ENCODE measurements at regions not wholly inside any gene's neighbourhood (a gene's known extent, or its start where the extent isn't known, plus 50 kb on each side); places are given as distances from the start of the nearest gene placed in this dataset.

DNA sequence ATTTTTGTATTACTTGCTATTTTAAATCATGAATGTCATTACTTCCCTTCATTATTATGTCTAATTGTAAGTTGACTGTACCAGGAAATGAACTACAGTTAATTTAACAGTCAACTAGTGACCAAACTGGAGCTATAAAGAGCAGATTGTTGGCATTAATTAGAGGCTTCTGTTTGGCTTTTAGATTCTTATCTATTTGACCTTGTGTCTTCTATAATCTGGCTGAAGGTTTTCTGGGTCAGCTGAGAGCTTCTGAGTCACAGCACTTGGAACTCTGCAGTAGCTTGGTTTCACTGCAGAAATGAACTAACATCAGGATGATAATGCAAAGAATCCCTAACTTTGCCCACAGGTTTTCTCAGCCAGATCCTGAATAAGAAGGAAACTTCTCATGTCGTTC, 169.2 kb upstream of the LEF1 start:
- no peaks in the 10 kb centered on the region for H3K9me3 ChIP-seq
- no peak overlapping the region for H3K4me3 ChIP-seq (ENCODE audit: low read depth in 2 of 2, low read length in 1 of 2)
- peak overlapping the region in 1 of 2 experiments; percentile 69; a peak in 1 of 4 replicates for H3K27ac ChIP-seq (ENCODE audit: low read depth in 2 of 2, low read length in 1 of 2)
- CTCF ChIA-PET, result no interaction called here
- H3K4me2 ChIP-seq, result no peak overlapping the region
- H3K79me2 ChIP-seq (ENCODE audit: insufficient read depth), result no peaks in the 10 kb centered on the region
- 0% methylated on average over 1 of the region's 1 CpG for WGBS (ENCODE audit: low lambda C conversion rate)
- TF ChIP-seq POLR2AphosphoS5 (IDR thresholded peaks at IDR 0.05; ENCODE audit: low read depth, low read length) (no peak), EP300 (IDR thresholded peaks at IDR 0.05; ENCODE audit: borderline replicate concordance in 1 of 2, low read depth in 1 of 2, low read length in 1 of 2) (peak in 1 of 2 experiments; percentile 88; a peak in 2 of 4 replicates), MXI1 (IDR thresholded peaks at IDR 0.05; ENCODE audit: low read depth, low read length) (no peak), RAD21 (IDR thresholded peaks at IDR 0.05; ENCODE audit: low read length) (0 out of 2 replicates have a peak, but pooled peaks have one; percentile 16), TCF12 (IDR thresholded peaks at IDR 0.05) (peak; percentile 54), CHD2 (IDR thresholded peaks at IDR 0.05; ENCODE audit: low read length, partially characterized antibody) (peak; percentile 35), RCOR1 (IDR thresholded peaks at IDR 0.05; ENCODE audit: low read length) (peak; percentile 80)
- H3K9ac ChIP-seq, result no peak overlapping the region
- H4K20me1 ChIP-seq (ENCODE audit: insufficient read depth), result no peaks in the 10 kb centered on the region
- H3K27me3 ChIP-seq (ENCODE audit: insufficient read depth), result no peaks in the 10 kb centered on the region; the same call in 1 of the 2 replicates
- H3K9me2 ChIP-seq, result no peaks in the 10 kb centered on the region
- no peaks in the 10 kb centered on the region for H3K36me3 ChIP-seq (replicated peaks in 1 of 2; ENCODE audit: control insufficient read depth in 1 of 2, insufficient read depth in 2 of 2, low read length in 1 of 2)
- POLR2A ChIA-PET, result no interaction called here
- peaks cover 0 to 27% of the 10 kb centered on the region in 2 experiments; a peak in 2 of 4 replicates for H3K4me1 ChIP-seq (ENCODE audit: control insufficient read depth in 1 of 2, insufficient read depth in 2 of 2, low read depth in 1 of 2, low read length in 1 of 2)
- peak; percentile 8 for DNase-seq
- no peaks in the 10 kb centered on the region for H3F3A ChIP-seq (replicated peaks; ENCODE audit: insufficient read depth)
- H2AFZ ChIP-seq (ENCODE audit: low read depth), result no peak overlapping the region

DNA sequence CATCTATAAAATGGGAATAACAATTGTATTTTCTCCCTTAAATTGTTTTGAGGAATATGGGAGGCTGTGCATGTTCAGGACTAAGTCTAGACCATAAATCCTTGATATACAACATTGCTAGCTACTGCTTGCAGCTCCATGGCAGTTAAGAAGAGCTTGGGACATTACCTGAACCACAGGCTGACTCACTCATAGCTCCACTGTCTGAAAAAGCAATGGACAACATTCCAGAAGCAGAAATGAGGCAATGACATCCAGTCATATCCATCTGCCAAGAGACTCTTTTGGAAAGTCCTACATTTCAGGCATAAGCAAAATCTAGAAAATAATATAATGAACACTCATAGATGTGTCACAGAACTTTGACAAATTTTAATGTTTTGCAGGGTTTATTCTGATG, 167.3 kb upstream of the LEF1 start:
- TF ChIP-seq RCOR1 (IDR thresholded peaks at IDR 0.05; ENCODE audit: low read length), result no peak
- TF ChIP-seq, protein P1, sequence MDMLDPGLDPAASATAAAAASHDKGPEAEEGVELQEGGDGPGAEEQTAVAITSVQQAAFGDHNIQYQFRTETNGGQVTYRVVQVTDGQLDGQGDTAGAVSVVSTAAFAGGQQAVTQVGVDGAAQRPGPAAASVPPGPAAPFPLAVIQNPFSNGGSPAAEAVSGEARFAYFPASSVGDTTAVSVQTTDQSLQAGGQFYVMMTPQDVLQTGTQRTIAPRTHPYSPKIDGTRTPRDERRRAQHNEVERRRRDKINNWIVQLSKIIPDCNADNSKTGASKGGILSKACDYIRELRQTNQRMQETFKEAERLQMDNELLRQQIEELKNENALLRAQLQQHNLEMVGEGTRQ (IDR thresholded peaks at IDR 0.05; ENCODE audit: borderline replicate concordance, low read depth, low read length), result no peak
- no peak overlapping the region for H2AFZ ChIP-seq (ENCODE audit: low read depth)
- H3K9me2 ChIP-seq, result no peaks in the 10 kb centered on the region
- H4K20me1 ChIP-seq (ENCODE audit: insufficient read depth), result no peaks in the 10 kb centered on the region
- ChIA-PET POLR2A (no interaction called here), CTCF (interaction anchor here (0.5 kb wide), 1 partner anchor 319 kb away, joined by 3 read pairs; no protein-coding TSS in a partner anchor)
- no peak overlapping the region for H3K27ac ChIP-seq (ENCODE audit: low read depth in 2 of 2, low read length in 1 of 2)
- DNase-seq, result no peak
- H3K4me3 ChIP-seq (ENCODE audit: low read depth in 2 of 2, low read length in 1 of 2), result no peak overlapping the region
- no peak overlapping the region for H3K9ac ChIP-seq
- no peak overlapping the region for H3K4me2 ChIP-seq
- no peaks in the 10 kb centered on the region; the same call in 1 of the 2 replicates for H3K27me3 ChIP-seq (ENCODE audit: insufficient read depth)
- H3K4me1 ChIP-seq (ENCODE audit: control insufficient read depth in 1 of 2, insufficient read depth in 2 of 2, low read depth in 1 of 2, low read length in 1 of 2), result peaks cover 0 to 27% of the 10 kb centered on the region in 2 experiments; a peak in 2 of 4 replicates
- no peaks in the 10 kb centered on the region for H3K79me2 ChIP-seq (ENCODE audit: insufficient read depth)
- H3F3A ChIP-seq (replicated peaks; ENCODE audit: insufficient read depth), result no peaks in the 10 kb centered on the region
- no peaks in the 10 kb centered on the region for H3K36me3 ChIP-seq (replicated peaks in 1 of 2; ENCODE audit: control insufficient read depth in 1 of 2, insufficient read depth in 2 of 2, low read length in 1 of 2)
- H3K9me3 ChIP-seq, result no peaks in the 10 kb centered on the region

DNA sequence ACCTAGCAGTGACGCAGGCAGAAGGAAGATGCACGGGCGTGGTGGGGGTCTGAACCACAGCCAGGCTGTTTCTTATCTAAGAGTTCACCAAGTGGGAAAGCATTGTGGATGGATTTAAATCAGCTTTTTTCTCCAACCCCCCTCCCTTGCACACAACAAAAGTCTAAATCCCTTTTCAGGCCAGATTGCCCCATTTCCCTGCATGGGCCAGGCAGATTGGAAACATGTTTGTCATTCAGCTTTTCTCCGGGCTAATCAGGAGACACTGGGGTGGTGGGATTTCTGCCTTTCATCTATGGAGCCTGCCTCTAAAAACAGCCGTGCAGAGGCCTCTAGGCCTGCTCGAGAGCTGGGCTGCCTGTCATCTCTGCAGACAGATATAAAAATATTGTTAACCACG, 166.3 kb upstream of the LEF1 start:
- no peaks in the 10 kb centered on the region for H3F3A ChIP-seq (replicated peaks; ENCODE audit: insufficient read depth)
- CTCF ChIA-PET, result no interaction called here
- H3K36me3 ChIP-seq (replicated peaks in 1 of 2; ENCODE audit: control insufficient read depth in 1 of 2, insufficient read depth in 2 of 2, low read length in 1 of 2), result no peaks in the 10 kb centered on the region
- H3K4me2 ChIP-seq, result no peak overlapping the region
- H3K27ac ChIP-seq (ENCODE audit: low read depth in 2 of 2, low read length in 1 of 2), result no peak overlapping the region
- no peak for DNase-seq
- H4K20me1 ChIP-seq (ENCODE audit: insufficient read depth), result no peaks in the 10 kb centered on the region
- peaks cover 0 to 22% of the 10 kb centered on the region in 2 experiments; a peak in 2 of 4 replicates for H3K4me1 ChIP-seq (ENCODE audit: control insufficient read depth in 1 of 2, insufficient read depth in 2 of 2, low read depth in 1 of 2, low read length in 1 of 2)
- H3K9ac ChIP-seq, result no peak overlapping the region
- H3K27me3 ChIP-seq (ENCODE audit: insufficient read depth), result no peaks in the 10 kb centered on the region; the same call in 1 of the 2 replicates
- no peaks in the 10 kb centered on the region for H3K9me2 ChIP-seq
- H3K4me3 ChIP-seq (ENCODE audit: low read depth in 2 of 2, low read length in 1 of 2), result no peak overlapping the region
- no peak overlapping the region for H2AFZ ChIP-seq (ENCODE audit: low read depth)
- H3K9me3 ChIP-seq, result no peaks in the 10 kb centered on the region
- no peaks in the 10 kb centered on the region for H3K79me2 ChIP-seq (ENCODE audit: insufficient read depth)
- WGBS (ENCODE audit: low lambda C conversion rate), result 46% methylated on average over 6 of the region's 7 CpGs
- POLR2A ChIA-PET, result no interaction called here
- TF ChIP-seq SMC3 (IDR thresholded peaks at IDR 0.05; ENCODE audit: low read depth, low read length), result no peak
- TF ChIP-seq NRF1 (IDR thresholded peaks at IDR 0.05; ENCODE audit: low read depth, low read length), result no peak
- TF ChIP-seq MXI1 (IDR thresholded peaks at IDR 0.05; ENCODE audit: low read depth, low read length), result no peak
- TF ChIP-seq, protein P2, sequence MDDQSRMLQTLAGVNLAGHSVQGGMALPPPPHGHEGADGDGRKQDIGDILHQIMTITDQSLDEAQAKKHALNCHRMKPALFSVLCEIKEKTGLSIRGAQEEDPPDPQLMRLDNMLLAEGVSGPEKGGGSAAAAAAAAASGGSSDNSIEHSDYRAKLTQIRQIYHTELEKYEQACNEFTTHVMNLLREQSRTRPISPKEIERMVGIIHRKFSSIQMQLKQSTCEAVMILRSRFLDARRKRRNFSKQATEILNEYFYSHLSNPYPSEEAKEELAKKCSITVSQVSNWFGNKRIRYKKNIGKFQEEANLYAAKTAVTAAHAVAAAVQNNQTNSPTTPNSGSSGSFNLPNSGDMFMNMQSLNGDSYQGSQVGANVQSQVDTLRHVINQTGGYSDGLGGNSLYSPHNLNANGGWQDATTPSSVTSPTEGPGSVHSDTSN (IDR thresholded peaks at IDR 0.05), result no peak
- no peak for TF ChIP-seq FOSL2 (IDR thresholded peaks at IDR 0.05; ENCODE audit: borderline replicate concordance, low read depth)
- TF ChIP-seq, protein P1 (IDR thresholded peaks at IDR 0.05; ENCODE audit: borderline replicate concordance, low read depth, low read length), result no peak
- TF ChIP-seq, protein P3, sequence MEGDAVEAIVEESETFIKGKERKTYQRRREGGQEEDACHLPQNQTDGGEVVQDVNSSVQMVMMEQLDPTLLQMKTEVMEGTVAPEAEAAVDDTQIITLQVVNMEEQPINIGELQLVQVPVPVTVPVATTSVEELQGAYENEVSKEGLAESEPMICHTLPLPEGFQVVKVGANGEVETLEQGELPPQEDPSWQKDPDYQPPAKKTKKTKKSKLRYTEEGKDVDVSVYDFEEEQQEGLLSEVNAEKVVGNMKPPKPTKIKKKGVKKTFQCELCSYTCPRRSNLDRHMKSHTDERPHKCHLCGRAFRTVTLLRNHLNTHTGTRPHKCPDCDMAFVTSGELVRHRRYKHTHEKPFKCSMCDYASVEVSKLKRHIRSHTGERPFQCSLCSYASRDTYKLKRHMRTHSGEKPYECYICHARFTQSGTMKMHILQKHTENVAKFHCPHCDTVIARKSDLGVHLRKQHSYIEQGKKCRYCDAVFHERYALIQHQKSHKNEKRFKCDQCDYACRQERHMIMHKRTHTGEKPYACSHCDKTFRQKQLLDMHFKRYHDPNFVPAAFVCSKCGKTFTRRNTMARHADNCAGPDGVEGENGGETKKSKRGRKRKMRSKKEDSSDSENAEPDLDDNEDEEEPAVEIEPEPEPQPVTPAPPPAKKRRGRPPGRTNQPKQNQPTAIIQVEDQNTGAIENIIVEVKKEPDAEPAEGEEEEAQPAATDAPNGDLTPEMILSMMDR (IDR thresholded peaks at IDR 0.05), result no peak
- TF ChIP-seq RAD21 (IDR thresholded peaks at IDR 0.05; ENCODE audit: low read length), result no peak
- TF ChIP-seq, protein P4, sequence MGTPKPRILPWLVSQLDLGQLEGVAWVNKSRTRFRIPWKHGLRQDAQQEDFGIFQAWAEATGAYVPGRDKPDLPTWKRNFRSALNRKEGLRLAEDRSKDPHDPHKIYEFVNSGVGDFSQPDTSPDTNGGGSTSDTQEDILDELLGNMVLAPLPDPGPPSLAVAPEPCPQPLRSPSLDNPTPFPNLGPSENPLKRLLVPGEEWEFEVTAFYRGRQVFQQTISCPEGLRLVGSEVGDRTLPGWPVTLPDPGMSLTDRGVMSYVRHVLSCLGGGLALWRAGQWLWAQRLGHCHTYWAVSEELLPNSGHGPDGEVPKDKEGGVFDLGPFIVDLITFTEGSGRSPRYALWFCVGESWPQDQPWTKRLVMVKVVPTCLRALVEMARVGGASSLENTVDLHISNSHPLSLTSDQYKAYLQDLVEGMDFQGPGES (IDR thresholded peaks at IDR 0.05; ENCODE audit: low read depth, low read length), result no peak
- no peak for TF ChIP-seq TEAD4 (IDR thresholded peaks at IDR 0.05; ENCODE audit: borderline replicate concordance, insufficient read depth)
- no peak for TF ChIP-seq EZH2phosphoT487 (IDR thresholded peaks at IDR 0.05; ENCODE audit: borderline replicate concordance, low read depth)
